Activated B cell treated with CpG ODN at 0.5 μM for 24 hours (primary cell): ENCODE measurements at regions not wholly inside any gene's neighbourhood (a gene's known extent, or its start where the extent isn't known, plus 50 kb on each side); places are given as distances from the start of the nearest gene placed in this dataset.

ENCODE experiments used
- ATAC-seq: fragments of 200-7000 bp; cut with Tn5 transposase; one replicate; pipeline ENCODE4 v1.10.0; 2021; ENCODE audit warnings: low read depth, mild to moderate bottlenecking, moderate library complexity
- CTCF ChIA-PET: fragments of 350-600 bp; sonication (Branson Sonifier 250); formaldehyde crosslinking; loops from one replicate; lab custom pipeline; 2021; ENCODE audit warnings: antibody characterized with exemption; lab: Charles Lee
- POLR2A ChIA-PET: fragments of 350-600 bp; sonication (Branson Sonifier 250); formaldehyde crosslinking; loops from one replicate; lab custom pipeline; 2021; ENCODE audit warnings: antibody characterized with exemption; lab: Charles Lee
- DNase-seq: peaks from one replicate; pipeline ENCODE4 v3.0.0; 2022
- H3K27ac Mint-ChIP-seq: one replicate; pipeline ENCODE4 v1.8.0; 2020; ENCODE audit warnings: mixed read lengths
- H3K27me3 Mint-ChIP-seq: one replicate; pipeline ENCODE4 v1.8.0; 2021; ENCODE audit warnings: mixed read lengths
- H3K36me3 Mint-ChIP-seq: one replicate; pipeline ENCODE4 v1.8.0; 2021; ENCODE audit warnings: low read depth, mixed read lengths
- H3K4me1 Mint-ChIP-seq: one replicate; pipeline ENCODE4 v1.8.0; 2021; ENCODE audit warnings: mixed read lengths
- H3K4me3 Mint-ChIP-seq: one replicate; pipeline ENCODE4 v1.8.0; 2020; ENCODE audit warnings: mild to moderate bottlenecking, mixed read lengths
- H3K9me3 Mint-ChIP-seq: one replicate; pipeline ENCODE4 v1.8.0; 2020; ENCODE audit warnings: mixed read lengths
- intact Hi-C: fragments of 100-400 bp; cut with micrococcal nuclease; formaldehyde crosslinking; loops from one replicate; pipeline ENCODE4 v1.15.1; 2024
- TF ChIP-seq, protein P1 (sequence below): fragments of 200-600 bp; IDR thresholded peaks from one replicate; pipeline ENCODE4 v1.8.0; 2022; ENCODE audit warnings: antibody characterized with exemption, mild to moderate bottlenecking

DNA sequence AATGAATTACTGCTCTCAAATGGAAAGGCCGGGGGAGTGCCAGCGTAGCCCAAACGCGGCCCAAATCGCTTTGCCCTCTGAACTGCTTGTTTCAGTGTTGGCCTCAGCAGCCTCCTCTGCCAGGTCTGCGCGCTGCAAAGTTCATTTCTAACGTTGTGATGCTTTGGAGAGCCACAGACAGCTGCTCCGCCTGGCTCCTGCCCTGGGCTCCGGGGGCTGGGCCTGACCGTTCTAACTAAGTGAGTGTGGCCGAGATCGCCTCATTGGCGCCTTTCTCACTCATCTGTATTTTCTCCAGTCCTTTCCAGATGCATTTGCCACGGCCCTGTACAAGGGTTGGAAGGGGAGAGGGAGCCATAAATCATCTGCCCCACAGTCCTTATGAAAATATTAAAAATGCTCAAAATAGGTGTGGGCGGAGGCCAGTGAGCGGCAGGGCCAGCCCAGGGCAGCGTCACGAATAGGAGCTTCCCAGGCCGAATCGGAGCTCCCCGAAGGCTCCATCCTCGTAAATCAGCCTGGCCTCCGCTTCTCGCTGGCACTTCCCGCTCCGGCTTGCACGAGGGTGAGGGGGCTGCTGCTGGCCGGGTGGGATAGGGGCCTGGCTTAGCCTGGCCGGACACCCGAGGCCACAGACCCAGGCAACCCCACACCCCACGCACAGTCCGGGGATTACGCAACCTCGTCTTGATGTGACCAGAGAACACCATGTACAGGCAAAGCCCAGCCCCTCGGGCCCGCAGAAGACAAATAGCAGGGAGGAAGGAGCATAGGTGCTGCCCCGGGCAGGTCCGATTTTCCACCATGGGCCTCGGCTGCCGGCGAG, 196.6 kb upstream of the DIO3 start:
- ChIA-PET POLR2A (no interaction called here), CTCF (no interaction called here)
- Mint-ChIP-seq H3K27ac (no peak overlapping the region), H3K36me3 (no peaks in the 10 kb centered on the region), H3K4me3 (no peak overlapping the region), H3K4me1 (peaks cover 36% of the 10 kb centered on the region), H3K27me3 (peaks cover 12% of the 10 kb centered on the region), H3K9me3 (no peaks in the 10 kb centered on the region)
- ATAC-seq (no peak), DNase-seq (no peak)
- TF ChIP-seq, protein P1, sequence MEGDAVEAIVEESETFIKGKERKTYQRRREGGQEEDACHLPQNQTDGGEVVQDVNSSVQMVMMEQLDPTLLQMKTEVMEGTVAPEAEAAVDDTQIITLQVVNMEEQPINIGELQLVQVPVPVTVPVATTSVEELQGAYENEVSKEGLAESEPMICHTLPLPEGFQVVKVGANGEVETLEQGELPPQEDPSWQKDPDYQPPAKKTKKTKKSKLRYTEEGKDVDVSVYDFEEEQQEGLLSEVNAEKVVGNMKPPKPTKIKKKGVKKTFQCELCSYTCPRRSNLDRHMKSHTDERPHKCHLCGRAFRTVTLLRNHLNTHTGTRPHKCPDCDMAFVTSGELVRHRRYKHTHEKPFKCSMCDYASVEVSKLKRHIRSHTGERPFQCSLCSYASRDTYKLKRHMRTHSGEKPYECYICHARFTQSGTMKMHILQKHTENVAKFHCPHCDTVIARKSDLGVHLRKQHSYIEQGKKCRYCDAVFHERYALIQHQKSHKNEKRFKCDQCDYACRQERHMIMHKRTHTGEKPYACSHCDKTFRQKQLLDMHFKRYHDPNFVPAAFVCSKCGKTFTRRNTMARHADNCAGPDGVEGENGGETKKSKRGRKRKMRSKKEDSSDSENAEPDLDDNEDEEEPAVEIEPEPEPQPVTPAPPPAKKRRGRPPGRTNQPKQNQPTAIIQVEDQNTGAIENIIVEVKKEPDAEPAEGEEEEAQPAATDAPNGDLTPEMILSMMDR: no peak
- intact Hi-C loops: no loop called here

DNA sequence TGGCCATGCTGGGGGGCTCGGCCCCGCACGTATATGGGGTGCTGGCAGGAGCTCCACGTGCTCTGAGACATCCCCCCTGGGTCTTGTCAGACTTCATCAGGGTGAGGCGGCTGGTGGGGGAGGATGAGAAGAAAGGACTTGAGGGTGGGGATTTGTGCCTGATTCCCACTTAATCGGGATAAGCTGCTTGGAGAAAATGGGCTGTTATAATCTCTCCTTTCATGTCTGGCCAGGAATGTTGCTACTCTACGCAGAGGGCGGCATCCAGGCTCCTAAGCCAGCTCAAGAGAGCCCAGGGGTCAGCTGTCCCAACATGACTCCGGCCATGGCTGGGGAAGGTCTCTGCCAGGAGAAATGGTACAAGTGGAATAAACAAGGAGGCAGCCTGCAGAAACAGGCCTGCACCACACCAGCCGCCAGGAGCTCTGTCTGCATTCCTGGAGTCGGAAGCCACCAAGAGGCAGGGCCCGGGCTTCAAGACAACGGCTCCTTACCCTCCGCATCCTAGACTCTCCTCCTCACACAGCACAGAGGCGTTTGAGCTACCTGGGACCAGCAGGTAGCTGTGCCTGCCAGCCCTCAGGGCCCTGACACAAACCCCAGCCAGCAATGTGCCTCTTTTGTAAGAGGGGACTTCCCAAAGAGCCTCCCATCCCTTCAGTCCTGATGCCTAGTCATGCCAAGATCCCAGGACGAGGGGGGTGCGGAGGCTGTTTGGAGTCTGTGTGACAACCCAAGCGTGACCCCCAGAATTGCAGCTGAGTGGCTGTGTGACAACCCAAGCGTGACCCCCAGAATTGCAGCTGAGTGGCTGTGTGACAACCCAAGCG, 195.8 kb upstream of the DIO3 start:
- ChIA-PET POLR2A (no interaction called here), CTCF (no interaction called here)
- H3K4me1 Mint-ChIP-seq: peaks cover 29% of the 10 kb centered on the region
- no peak overlapping the region for H3K27ac Mint-ChIP-seq
- H3K9me3 Mint-ChIP-seq: no peaks in the 10 kb centered on the region
- H3K36me3 Mint-ChIP-seq: no peaks in the 10 kb centered on the region
- H3K27me3 Mint-ChIP-seq: peaks cover 10% of the 10 kb centered on the region
- DNase-seq (no peak), ATAC-seq (no peak)
- intact Hi-C loops: no loop called here
- no peak overlapping the region for H3K4me3 Mint-ChIP-seq
- TF ChIP-seq, protein P1: no peak

DNA sequence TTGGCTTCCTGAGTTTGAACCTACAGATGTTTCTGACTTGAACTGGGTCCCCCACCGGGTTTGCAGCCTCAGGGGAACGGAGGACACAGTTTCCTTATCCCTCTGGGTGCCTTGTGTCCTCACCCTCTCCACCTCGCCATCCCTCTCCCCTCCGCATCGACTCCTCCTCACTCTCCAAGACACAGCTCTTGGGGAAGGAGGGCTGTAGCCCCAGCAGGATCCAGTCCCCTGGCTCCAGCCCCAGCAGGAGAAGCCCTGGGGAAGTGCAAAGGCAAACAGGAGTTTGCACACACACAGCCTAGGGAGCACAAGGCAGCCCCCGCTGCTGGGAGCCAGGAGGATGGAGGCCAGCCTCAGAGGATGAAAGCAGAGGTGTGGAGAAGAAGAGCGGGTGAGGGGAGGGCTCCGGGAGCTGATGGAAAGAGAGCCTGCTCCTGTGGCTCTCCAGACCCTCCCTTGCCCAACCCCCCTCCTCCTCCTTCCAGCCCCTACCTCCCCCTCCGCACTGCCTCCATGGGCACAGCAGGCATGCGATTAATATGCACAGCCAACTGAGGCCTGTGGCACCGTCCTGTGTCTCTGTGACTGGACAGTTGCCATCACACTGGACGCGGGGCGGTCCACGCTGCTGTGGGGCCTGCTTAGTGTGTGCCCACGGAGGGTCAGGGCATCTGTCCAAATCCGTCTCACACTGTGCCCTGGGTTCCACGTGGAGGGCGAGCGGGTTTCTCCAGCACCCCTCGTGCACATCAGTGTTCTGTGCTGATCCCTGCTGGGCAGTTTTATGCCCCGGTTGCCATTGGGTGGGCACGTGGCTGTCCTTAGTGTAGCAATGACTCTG, 193.7 kb upstream of the DIO3 start:
- DNase-seq: no peak
- intact Hi-C loops: no loop called here
- ChIA-PET POLR2A (no interaction called here), CTCF (no interaction called here)
- no peaks in the 10 kb centered on the region for H3K36me3 Mint-ChIP-seq
- TF ChIP-seq, protein P1: no peak
- ATAC-seq: no peak
- peaks cover 7% of the 10 kb centered on the region for H3K27me3 Mint-ChIP-seq
- no peak overlapping the region for H3K27ac Mint-ChIP-seq
- H3K4me3 Mint-ChIP-seq: no peak overlapping the region
- H3K9me3 Mint-ChIP-seq: no peaks in the 10 kb centered on the region
- peaks cover 13% of the 10 kb centered on the region for H3K4me1 Mint-ChIP-seq

DNA sequence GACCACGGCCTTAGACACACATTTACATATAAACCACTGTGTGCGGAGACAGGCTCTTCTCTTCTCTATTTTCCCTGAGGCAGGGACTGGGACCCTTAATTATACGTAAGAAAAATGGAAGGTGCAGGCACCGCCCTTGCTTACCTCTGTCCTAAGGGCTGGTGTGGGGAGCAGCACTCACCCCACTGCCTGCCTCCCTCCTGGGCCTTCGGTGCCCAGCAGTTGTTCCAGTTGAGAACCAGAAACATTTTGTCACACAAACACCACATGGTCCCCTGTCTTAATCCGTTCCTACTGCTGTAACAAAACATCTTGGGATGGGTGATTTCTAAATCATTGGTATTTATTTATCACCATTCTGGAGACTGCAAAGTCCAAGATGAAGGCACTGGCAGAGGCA, 192.7 kb upstream of the DIO3 start:
- Mint-ChIP-seq H3K27me3 (no peaks in the 10 kb centered on the region), H3K27ac (no peak overlapping the region), H3K36me3 (no peaks in the 10 kb centered on the region), H3K9me3 (no peaks in the 10 kb centered on the region), H3K4me3 (no peak overlapping the region), H3K4me1 (peaks cover 4% of the 10 kb centered on the region)
- intact Hi-C loops: no loop called here
- POLR2A ChIA-PET: no interaction called here
- CTCF ChIA-PET: no interaction called here
- TF ChIP-seq, protein P1: no peak
- ATAC-seq (no peak), DNase-seq (no peak)
